ENCODE measurements at regions not wholly inside any gene's neighbourhood (a gene's known extent, or its start where the extent isn't known, plus 50 kb on each side); places are given as distances from the start of the nearest gene placed in this dataset.
A peak's percentile ranks its signal among the peaks of the same experiment; 100 is the strongest.

- Histone ChIP-seq H3K4me3 (no peak overlapping the region), H3K27me3 (no peaks in the 10 kb centered on the region), H3K9me3 (no peaks in the 10 kb centered on the region), H3K27ac (replicated peaks in 1 of 4) (peak overlapping the region in 3 of 4 donors; percentile 51 to 64 (median 57)), H3K36me3 (no peaks in the 10 kb centered on the region), H3K4me1 (peaks cover 71 to 92% (median 78%) of the 10 kb centered on the region in 4 donors)
- TF ChIP-seq EP300 (IDR thresholded peaks at IDR 0.05) (no peak), POLR2A (IDR thresholded peaks at IDR 0.05; ENCODE audit: low read depth) (no peak), CTCF (IDR thresholded peaks at IDR 0.05) (no peak), POLR2AphosphoS5 (IDR thresholded peaks at IDR 0.05) (no peak)
- DNase-seq (ENCODE audit: extremely low spot score): no peak
- intact Hi-C loops (cut with DNase I): loop anchor here (10.0 kb wide), 1 partner anchor 150 kb away; the partner anchor contains the start of gene DPH6
- 72% methylated on average over 2 of the region's 2 CpGs for WGBS
Measured at GRCh38 chr15:35695003-35695402, 149.0 kb upstream of the DPH6 start.

DNA sequence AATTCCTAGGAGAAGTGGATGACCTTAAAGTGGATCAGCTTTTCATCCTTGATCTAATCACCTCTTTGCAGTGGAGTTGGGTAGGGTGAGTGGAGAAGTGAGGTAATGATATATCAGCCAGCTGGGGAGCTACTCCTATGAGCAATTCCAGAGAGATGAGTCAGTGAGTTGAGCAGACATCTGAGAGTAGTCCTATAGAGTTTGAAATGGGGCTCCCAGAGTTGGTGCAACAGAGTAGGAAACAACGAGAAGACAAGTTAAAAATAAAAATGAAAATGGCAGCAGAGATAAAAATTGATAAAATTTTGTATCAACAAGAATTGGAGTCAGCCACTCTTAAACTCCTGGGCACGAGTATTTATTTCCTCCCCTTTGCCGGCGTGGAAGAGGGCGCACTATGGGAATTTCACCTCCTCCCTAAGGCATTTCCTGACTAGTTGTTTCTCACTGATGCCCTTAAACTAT is 150.8 kb upstream of the DPH6 start:
- DNase-seq (ENCODE audit: extremely low spot score): no peak
- peaks cover 58 to 74% (median 61%) of the 10 kb centered on the region in 4 donors for H3K4me1 ChIP-seq
- H3K36me3 ChIP-seq: no peaks in the 10 kb centered on the region
- no peaks in the 10 kb centered on the region for H3K27me3 ChIP-seq
- no peaks in the 10 kb centered on the region for H3K9me3 ChIP-seq
- no peak for TF ChIP-seq POLR2AphosphoS5 (IDR thresholded peaks at IDR 0.05)
- TF ChIP-seq EP300 (IDR thresholded peaks at IDR 0.05): no peak
- no peak for TF ChIP-seq POLR2A (IDR thresholded peaks at IDR 0.05; ENCODE audit: low read depth)
- no peak for TF ChIP-seq CTCF (IDR thresholded peaks at IDR 0.05)
- no peak overlapping the region for H3K4me3 ChIP-seq
- WGBS: 79% methylated on average over 5 of the region's 5 CpGs
- peak overlapping the region; percentile 51 to 74 (median 60) for H3K27ac ChIP-seq (replicated peaks in 1 of 4)
- intact Hi-C loops (cut with DNase I): loop anchor here (10.0 kb wide), 1 partner anchor 152 kb away; the partner anchor contains the start of gene DPH6

DNA sequence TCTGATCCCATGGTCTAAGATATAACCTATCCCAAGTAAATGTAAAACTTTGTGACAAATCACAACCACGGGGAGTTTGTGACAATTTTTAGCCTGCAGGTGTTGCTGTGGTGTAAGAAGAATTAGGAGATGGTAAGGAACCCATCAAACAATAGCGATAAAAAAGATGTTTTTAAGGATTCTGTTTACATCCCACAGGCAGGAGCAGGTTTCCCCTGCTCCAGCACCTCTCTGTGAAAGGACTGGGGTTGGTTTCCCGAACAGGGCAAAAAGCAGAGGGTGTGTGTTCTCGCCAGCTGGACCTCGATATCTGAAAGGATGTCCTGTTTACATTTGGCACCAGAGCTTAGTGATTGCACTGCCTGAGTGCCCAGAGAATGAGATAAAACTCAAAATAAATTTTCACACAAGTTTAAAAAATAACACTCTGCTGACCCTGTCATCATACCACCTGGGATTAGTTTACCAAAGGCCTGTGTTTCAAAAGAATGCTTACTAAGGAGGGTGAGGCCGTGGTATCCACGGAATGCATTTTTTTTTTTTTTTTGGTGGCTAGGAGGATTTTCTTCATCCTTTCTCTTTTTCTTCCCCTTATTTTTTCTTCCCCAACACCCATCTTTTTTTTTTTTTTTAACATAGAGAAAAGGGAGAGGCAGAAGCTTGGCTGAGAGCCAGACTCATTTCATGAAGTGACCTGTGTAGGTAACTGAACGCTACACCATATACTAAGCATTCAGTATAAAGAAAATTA is 151.8 kb upstream of the DPH6 start:
- peak overlapping the region; percentile 51 to 74 (median 60) for H3K27ac ChIP-seq (replicated peaks in 1 of 4)
- H3K27me3 ChIP-seq: no peaks in the 10 kb centered on the region
- intact Hi-C loops (cut with DNase I): loop anchor here (10.0 kb wide), 1 partner anchor 153 kb away; the partner anchor contains the start of gene DPH6
- H3K9me3 ChIP-seq: no peaks in the 10 kb centered on the region
- no peak for TF ChIP-seq POLR2A (IDR thresholded peaks at IDR 0.05; ENCODE audit: low read depth)
- TF ChIP-seq CTCF (IDR thresholded peaks at IDR 0.05): peak; percentile 10 to 32 (median 28)
- peak; percentile 28 to 39 for TF ChIP-seq POLR2AphosphoS5 (IDR thresholded peaks at IDR 0.05)
- TF ChIP-seq EP300 (IDR thresholded peaks at IDR 0.05): no peak
- WGBS: 31% methylated on average over 8 of the region's 8 CpGs
- H3K4me1 ChIP-seq: peaks cover 49 to 65% (median 52%) of the 10 kb centered on the region in 4 donors
- no peak for DNase-seq (ENCODE audit: extremely low spot score)
- H3K36me3 ChIP-seq: no peaks in the 10 kb centered on the region
- H3K4me3 ChIP-seq: peak overlapping the region in 1 of 4 donors; percentile 22

DNA sequence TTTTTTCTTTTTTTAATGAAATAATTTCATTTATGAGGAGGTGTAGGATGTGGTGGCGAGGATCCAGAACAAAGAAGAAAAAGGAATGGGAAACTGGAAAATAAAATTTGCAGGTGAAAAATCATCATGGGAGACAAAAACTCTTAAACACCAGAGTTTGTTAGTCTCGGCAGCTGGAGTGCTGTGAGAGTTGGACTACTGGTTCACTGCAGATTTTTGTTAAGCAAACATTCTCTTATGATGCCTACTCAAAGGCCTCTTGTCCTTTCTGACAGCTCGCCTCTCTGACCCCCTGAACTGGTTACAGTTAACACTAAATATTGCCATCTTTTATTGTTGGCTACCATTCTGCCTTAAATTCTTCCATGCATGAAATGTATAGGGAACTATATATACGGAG is 152.4 kb upstream of the DPH6 start:
- H3K27ac ChIP-seq (replicated peaks in 1 of 4): peak overlapping the region; percentile 51 to 74 (median 60)
- 66% methylated on average over 4 of the region's 4 CpGs for WGBS
- H3K4me1 ChIP-seq: peaks cover 43 to 59% (median 50%) of the 10 kb centered on the region in 4 donors

More for the DNA sequence above, 152.4 kb upstream of the DPH6 start:
- no peaks in the 10 kb centered on the region for H3K36me3 ChIP-seq
- H3K4me3 ChIP-seq: no peak overlapping the region
- intact Hi-C loops (cut with DNase I): loop anchor here (10.0 kb wide), 1 partner anchor 154 kb away; the partner anchor contains the start of gene DPH6
- no peak for DNase-seq (ENCODE audit: extremely low spot score)
- no peaks in the 10 kb centered on the region for H3K27me3 ChIP-seq
- TF ChIP-seq POLR2AphosphoS5 (IDR thresholded peaks at IDR 0.05): no peak
- no peak for TF ChIP-seq CTCF (IDR thresholded peaks at IDR 0.05)
- TF ChIP-seq EP300 (IDR thresholded peaks at IDR 0.05): no peak
- no peak for TF ChIP-seq POLR2A (IDR thresholded peaks at IDR 0.05; ENCODE audit: low read depth)
- H3K9me3 ChIP-seq: no peaks in the 10 kb centered on the region

Measured in esophagus muscularis mucosa (tissue), 4 donors.